GM12878 (cell line): ENCODE measurements at regions not wholly inside any gene's neighbourhood (a gene's known extent, or its start where the extent isn't known, plus 50 kb on each side); places are given as distances from the start of the nearest gene placed in this dataset.

ENCODE experiments used
- CREB1 ChIP-seq: IDR thresholded peaks from 2 replicates; pipeline ENCODE4 v1.6.1; 2012; ENCODE audit warnings: low read depth, mild to moderate bottlenecking, inconsistent platforms
- CREM ChIP-seq: IDR thresholded peaks from 2 replicates; pipeline ENCODE4 v1.6.1; 2014; ENCODE audit warnings: antibody characterized with exemption, low read depth
- EGR1 ChIP-seq, 2 experiments: IDR thresholded peaks; 1 replicate in 1 of 2; 2 replicates in 1 of 2; pipeline ENCODE4 v1.6.1; 2011 to 2012; ENCODE audit warnings: low read depth in 2 of 2, low read length in 2 of 2, borderline replicate concordance in 1 of 2, mild to moderate bottlenecking in 1 of 2, moderate library complexity in 1 of 2
- EP300 ChIP-seq, 2 experiments: fragments of 150-350 bp in 1 of 2; IDR thresholded peaks; 2 replicates each; pipeline ENCODE4 v1.6.1; 2011 to 2012; ENCODE audit warnings: low read depth in 2 of 2, low read length in 2 of 2, borderline replicate concordance in 1 of 2, improper control_type of control experiment in 1 of 2, inconsistent platforms in 1 of 2; ENCODE audit not compliant: control insufficient read depth in 1 of 2
- GATAD2B ChIP-seq: fragments of 450-650 bp; conservative IDR thresholded peaks from 2 replicates; pipeline ENCODE4 v1.6.1; 2017; ENCODE audit warnings: low read depth, mild to moderate bottlenecking, moderate library complexity
- KAT2A ChIP-seq: conservative IDR thresholded peaks from 2 replicates; pipeline ENCODE4 v1.6.1; 2011; ENCODE audit warnings: low read depth, low read length; ENCODE audit not compliant: control insufficient read depth
- KDM1A ChIP-seq: fragments of 200-600 bp; sonication (generic); IDR thresholded peaks from 2 replicates; pipeline ENCODE4 v1.6.1; 2016; ENCODE audit warnings: borderline replicate concordance
- MEF2A ChIP-seq: IDR thresholded peaks from 2 replicates; pipeline ENCODE4 v1.6.1; 2011; ENCODE audit warnings: low read depth, mild to moderate bottlenecking, low read length, moderate library complexity; ENCODE audit not compliant: insufficient read depth
- NRF1 ChIP-seq: conservative IDR thresholded peaks from 2 replicates; pipeline ENCODE4 v1.6.1; 2011; ENCODE audit warnings: mild to moderate bottlenecking, low read depth, low read length, improper control_type of control experiment
- RUNX3 ChIP-seq: IDR thresholded peaks from 2 replicates; pipeline ENCODE4 v1.6.1; 2012; ENCODE audit warnings: low read length, inconsistent platforms
- TARDBP ChIP-seq: IDR thresholded peaks from 2 replicates; pipeline ENCODE4 v1.6.1; 2016; ENCODE audit warnings: borderline replicate concordance
- TCF12 ChIP-seq: IDR thresholded peaks from 2 replicates; pipeline ENCODE4 v1.6.1; 2011; ENCODE audit warnings: low read depth, mild to moderate bottlenecking, low read length
- ZNF217 ChIP-seq: fragments of 450-650 bp; IDR thresholded peaks from 2 replicates; pipeline ENCODE4 v1.6.1; 2017; ENCODE audit warnings: antibody characterized with exemption, mild to moderate bottlenecking
- ZNF24 ChIP-seq: fragments of 450-650 bp; IDR thresholded peaks from 2 replicates; pipeline ENCODE4 v1.6.1; 2017; ENCODE audit warnings: antibody characterized with exemption, mild to moderate bottlenecking
- TF ChIP-seq, protein P1 (sequence below): IDR thresholded peaks from 2 replicates; pipeline ENCODE4 v1.6.1; 2012; ENCODE audit warnings: mild to moderate bottlenecking, low read depth, low read length
- TF ChIP-seq, protein P2 (sequence below): IDR thresholded peaks from 2 replicates; pipeline ENCODE4 v1.6.1; 2011; ENCODE audit warnings: low read depth, low read length, improper control_type of control experiment, borderline replicate concordance
- TF ChIP-seq, protein P3 (sequence below): fragments of 450-650 bp; IDR thresholded peaks from 2 replicates; pipeline ENCODE4 v1.6.1; 2017; ENCODE audit warnings: mild to moderate bottlenecking, low read depth, inconsistent platforms; ENCODE audit not compliant: poor library complexity, severe bottlenecking
- TF ChIP-seq, protein P4 (sequence below): fragments of 450-650 bp; IDR thresholded peaks from 2 replicates; pipeline ENCODE4 v1.6.1; 2017; ENCODE audit warnings: mild to moderate bottlenecking
- TF ChIP-seq, protein P5 (sequence below): IDR thresholded peaks from 2 replicates; pipeline ENCODE4 v1.6.1; 2011; ENCODE audit warnings: low read depth, mild to moderate bottlenecking, low read length, moderate library complexity, borderline replicate concordance; ENCODE audit errors: extremely low read depth

DNA sequence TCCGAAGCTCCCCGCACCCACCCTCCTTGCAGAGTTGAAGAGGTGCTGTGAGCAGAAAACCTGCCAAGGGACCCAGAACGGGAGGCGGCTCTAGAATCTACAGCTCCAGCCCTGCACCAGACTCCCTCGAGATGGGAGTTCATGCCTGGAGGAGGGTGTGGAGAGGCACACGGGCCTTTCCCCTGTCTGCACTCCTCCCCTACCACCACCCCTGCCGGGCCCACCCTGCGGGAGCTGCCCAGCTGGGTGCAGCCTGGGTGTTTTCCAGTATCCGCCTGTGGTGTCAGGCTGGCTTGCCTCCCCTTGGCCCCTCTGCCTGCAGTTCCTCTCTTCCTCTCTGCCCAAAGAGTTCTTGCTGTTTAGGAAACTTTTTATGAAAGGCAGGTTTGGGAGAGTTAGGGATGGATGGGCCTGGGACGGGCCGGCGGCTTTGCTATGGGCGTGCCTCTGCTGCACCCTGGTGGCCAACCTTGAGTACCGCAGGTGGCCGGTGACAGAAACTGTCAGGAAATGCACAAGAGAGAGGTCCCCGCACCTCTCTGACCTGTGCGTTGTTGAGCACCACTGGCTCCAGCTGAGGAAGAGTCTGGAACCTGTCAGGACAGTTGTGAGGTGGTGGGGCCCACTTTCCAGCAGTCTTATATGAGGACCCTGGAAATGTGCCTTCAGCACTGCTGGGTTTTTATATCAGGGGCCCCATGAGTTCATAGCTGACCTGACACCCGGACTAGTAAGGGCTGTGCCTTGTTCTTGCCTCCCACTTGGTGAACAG is 354.1 kb downstream of the SEC14L1 start (continued):
- TF ChIP-seq, protein P1, sequence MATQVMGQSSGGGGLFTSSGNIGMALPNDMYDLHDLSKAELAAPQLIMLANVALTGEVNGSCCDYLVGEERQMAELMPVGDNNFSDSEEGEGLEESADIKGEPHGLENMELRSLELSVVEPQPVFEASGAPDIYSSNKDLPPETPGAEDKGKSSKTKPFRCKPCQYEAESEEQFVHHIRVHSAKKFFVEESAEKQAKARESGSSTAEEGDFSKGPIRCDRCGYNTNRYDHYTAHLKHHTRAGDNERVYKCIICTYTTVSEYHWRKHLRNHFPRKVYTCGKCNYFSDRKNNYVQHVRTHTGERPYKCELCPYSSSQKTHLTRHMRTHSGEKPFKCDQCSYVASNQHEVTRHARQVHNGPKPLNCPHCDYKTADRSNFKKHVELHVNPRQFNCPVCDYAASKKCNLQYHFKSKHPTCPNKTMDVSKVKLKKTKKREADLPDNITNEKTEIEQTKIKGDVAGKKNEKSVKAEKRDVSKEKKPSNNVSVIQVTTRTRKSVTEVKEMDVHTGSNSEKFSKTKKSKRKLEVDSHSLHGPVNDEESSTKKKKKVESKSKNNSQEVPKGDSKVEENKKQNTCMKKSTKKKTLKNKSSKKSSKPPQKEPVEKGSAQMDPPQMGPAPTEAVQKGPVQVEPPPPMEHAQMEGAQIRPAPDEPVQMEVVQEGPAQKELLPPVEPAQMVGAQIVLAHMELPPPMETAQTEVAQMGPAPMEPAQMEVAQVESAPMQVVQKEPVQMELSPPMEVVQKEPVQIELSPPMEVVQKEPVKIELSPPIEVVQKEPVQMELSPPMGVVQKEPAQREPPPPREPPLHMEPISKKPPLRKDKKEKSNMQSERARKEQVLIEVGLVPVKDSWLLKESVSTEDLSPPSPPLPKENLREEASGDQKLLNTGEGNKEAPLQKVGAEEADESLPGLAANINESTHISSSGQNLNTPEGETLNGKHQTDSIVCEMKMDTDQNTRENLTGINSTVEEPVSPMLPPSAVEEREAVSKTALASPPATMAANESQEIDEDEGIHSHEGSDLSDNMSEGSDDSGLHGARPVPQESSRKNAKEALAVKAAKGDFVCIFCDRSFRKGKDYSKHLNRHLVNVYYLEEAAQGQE = no peak
- TF ChIP-seq, protein P2, sequence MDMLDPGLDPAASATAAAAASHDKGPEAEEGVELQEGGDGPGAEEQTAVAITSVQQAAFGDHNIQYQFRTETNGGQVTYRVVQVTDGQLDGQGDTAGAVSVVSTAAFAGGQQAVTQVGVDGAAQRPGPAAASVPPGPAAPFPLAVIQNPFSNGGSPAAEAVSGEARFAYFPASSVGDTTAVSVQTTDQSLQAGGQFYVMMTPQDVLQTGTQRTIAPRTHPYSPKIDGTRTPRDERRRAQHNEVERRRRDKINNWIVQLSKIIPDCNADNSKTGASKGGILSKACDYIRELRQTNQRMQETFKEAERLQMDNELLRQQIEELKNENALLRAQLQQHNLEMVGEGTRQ = no peak
- TF ChIP-seq EP300 (IDR thresholded peaks at IDR 0.05; ENCODE audit: borderline replicate concordance in 1 of 2, control insufficient read depth in 1 of 2, low read depth in 2 of 2, low read length in 2 of 2) = no peak
- TF ChIP-seq RUNX3 = no peak
- TF ChIP-seq KDM1A = no peak
- no peak for TF ChIP-seq NRF1
- no peak for TF ChIP-seq ZNF24
- 0 out of 2 replicates have a peak, but pooled peaks have one; percentile 36 for TF ChIP-seq GATAD2B
- 0 out of 2 replicates have a peak, but pooled peaks have one; percentile 18 for TF ChIP-seq MEF2A
- 0 out of 2 replicates have a peak, but pooled peaks have one; percentile 8 for TF ChIP-seq ZNF217
- TF ChIP-seq CREM = no peak
- TF ChIP-seq CREB1 = no peak
- TF ChIP-seq TARDBP = 0 out of 2 replicates have a peak, but pooled peaks have one; percentile 58
- TF ChIP-seq, protein P3, sequence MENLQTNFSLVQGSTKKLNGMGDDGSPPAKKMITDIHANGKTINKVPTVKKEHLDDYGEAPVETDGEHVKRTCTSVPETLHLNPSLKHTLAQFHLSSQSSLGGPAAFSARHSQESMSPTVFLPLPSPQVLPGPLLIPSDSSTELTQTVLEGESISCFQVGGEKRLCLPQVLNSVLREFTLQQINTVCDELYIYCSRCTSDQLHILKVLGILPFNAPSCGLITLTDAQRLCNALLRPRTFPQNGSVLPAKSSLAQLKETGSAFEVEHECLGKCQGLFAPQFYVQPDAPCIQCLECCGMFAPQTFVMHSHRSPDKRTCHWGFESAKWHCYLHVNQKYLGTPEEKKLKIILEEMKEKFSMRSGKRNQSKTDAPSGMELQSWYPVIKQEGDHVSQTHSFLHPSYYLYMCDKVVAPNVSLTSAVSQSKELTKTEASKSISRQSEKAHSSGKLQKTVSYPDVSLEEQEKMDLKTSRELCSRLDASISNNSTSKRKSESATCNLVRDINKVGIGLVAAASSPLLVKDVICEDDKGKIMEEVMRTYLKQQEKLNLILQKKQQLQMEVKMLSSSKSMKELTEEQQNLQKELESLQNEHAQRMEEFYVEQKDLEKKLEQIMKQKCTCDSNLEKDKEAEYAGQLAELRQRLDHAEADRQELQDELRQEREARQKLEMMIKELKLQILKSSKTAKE = peak; percentile 17
- no peak for TF ChIP-seq KAT2A
- TF ChIP-seq TCF12 = no peak
- TF ChIP-seq, protein P4, sequence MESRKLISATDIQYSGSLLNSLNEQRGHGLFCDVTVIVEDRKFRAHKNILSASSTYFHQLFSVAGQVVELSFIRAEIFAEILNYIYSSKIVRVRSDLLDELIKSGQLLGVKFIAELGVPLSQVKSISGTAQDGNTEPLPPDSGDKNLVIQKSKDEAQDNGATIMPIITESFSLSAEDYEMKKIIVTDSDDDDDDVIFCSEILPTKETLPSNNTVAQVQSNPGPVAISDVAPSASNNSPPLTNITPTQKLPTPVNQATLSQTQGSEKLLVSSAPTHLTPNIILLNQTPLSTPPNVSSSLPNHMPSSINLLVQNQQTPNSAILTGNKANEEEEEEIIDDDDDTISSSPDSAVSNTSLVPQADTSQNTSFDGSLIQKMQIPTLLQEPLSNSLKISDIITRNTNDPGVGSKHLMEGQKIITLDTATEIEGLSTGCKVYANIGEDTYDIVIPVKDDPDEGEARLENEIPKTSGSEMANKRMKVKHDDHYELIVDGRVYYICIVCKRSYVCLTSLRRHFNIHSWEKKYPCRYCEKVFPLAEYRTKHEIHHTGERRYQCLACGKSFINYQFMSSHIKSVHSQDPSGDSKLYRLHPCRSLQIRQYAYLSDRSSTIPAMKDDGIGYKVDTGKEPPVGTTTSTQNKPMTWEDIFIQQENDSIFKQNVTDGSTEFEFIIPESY = no peak
- TF ChIP-seq EGR1 (IDR thresholded peaks at IDR 0.05; ENCODE audit: borderline replicate concordance in 1 of 2, low read depth in 2 of 2, low read length in 2 of 2) = no peak
- TF ChIP-seq, protein P5, sequence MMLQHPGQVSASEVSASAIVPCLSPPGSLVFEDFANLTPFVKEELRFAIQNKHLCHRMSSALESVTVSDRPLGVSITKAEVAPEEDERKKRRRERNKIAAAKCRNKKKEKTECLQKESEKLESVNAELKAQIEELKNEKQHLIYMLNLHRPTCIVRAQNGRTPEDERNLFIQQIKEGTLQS = no peak
